GOT3 (cell line): ENCODE measurements at regions not wholly inside any gene's neighbourhood (a gene's known extent, or its start where the extent isn't known, plus 50 kb on each side); places are given as distances from the start of the nearest gene placed in this dataset.
A peak's percentile ranks its signal among the peaks of the same experiment; 100 is the strongest.

Experiments
- DNase-seq: peaks from one replicate; lab custom pipeline; 2025; ENCODE audit warnings: mixed read lengths; lab: John Stamatoyannopoulos, UW

DNA sequence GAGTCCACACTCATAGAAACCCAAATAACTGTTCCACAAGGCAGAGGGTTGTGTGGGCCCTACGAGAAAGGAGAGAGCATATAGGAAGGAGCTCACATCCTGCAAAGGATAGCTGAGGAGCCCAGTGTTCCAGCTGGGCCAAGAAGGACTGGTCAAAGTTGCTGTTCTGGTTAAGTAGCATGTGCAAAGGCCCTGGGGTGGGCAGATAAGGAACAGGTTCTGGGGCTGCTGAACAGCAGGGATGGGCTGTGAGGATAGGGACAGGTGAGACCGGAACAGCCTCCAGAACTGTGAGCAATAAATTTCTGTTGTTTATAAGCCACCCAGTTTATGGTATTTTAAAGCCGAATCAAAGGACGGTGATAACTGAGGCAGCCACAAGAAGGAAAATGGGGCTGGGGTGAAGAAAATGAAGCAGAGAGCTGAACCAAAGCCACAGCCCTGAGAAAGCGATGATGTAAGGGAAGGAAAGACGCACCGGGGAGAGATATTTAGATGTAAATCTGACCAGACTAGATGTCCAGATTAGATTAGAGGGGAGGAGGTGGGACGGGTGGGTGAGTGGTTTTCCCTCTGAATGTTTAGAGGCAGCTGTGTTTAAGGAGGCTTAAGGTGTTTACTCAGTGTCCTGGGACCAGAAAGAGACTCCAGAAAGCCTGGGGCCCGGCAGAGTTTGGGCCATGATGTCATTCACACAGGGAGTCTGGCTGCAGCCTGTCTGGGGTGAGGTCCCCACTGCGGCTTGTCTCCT lies 180.8 kb upstream of the BCOR start:
- DNase-seq, result no peak

GRCh38 chrX:40277672-40278071 lies 179.9 kb upstream of the BCOR start:
- no peak for DNase-seq

GRCh38 chrX:40273356-40274050 lies 175.7 kb upstream of the BCOR start:
- DNase-seq, result no peak

DNA sequence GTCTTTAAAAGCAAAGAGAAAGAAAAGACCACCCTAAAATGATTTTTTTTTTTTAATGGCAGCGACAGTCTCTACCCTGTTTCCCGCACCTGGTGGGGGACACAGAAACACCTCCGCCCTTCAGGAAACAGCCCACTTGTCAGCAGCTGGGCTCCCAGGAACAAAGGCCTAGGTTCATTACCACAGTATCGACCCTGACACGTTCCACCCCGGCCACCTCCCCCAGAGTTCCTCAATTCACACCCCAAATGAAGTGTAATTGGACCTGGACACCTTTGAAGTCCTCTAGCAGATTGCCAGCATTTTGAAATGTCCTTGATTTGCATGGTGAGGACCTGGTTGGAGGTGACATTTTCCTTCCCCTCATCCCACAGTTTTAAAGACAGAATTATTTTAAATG lies 175.0 kb upstream of the BCOR start:
- no peak for DNase-seq

DNA sequence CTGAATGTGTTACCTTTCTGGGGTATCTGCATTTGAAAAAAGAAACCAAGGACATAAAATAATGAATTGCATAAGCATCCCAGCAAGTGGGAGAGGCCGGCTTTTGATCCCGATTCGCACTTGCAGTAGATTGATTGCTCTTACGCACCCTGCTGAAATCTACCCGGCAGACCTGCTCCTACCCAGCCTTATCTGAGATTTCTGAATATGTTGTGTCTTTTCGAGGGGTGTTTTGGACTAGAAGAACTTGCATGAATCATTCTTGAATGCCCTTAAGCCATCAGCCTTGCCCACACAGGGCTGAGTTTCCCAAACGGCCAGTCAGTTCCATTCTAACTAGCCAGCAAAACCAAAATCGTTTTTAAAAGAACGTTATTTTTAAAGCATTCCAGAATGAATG lies 174.4 kb upstream of the BCOR start:
- no peak for DNase-seq

GRCh38 chrX:40268188-40268520 lies 170.4 kb upstream of the BCOR start:
- DNase-seq, result no peak

- no peak for DNase-seq
Measured at GRCh38 chrX:40267334-40268187, 169.8 kb upstream of the BCOR start.

GRCh38 chrX:40266490-40267333 lies 169.0 kb upstream of the BCOR start:
- DNase-seq, result peak; percentile 51

GRCh38 chrX:40265936-40266335 lies 168.2 kb upstream of the BCOR start:
- no peak for DNase-seq

GRCh38 chrX:40263014-40263560 lies 165.3 kb upstream of the BCOR start:
- no peak for DNase-seq

DNA sequence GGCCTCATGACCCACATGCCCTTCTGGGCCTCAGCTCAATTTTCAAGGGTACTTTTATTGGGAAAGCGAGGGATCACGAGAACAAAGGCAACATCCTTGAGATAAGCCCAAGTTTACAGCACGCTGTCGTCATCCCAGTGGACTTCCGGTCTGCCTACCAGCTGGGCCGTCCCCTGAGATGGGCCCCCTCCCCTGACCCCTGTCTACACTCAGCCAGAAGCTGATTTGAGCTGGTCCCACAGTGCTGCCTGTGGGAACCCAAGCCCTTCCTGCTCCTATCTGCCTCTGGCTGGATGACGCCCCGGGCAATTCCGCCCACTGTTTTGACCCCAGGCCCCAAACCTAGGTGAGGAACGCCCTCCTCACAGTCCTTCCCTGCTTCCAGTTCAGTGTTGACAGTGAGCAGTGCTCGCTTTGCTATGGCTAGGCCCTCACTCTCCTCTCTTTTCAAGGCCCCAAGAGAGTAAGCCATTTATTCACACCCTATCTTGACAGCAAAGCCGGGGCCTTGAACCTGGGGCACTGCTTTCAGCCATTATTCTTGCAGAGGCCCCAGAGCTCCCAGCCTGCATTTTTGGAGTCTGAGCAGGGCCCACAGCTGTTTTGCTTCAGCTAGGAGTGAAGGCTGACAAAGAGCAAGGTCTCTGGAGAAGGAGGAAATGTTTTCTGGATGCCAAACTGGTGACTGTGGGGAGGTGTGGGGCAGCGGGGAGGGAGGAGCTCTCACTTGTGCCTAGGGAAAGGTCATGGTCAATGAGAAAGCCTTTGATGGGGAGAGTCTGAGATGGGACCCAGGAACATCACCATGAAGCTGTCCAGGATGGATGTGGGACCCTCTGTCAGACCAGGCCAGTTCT lies 164.6 kb upstream of the BCOR start:
- no peak for DNase-seq

- DNase-seq, result no peak
Measured at GRCh38 chrX:40261833-40262156, 164.0 kb upstream of the BCOR start.

- DNase-seq, result no peak
Measured at GRCh38 chrX:40260146-40260747, 162.5 kb upstream of the BCOR start.

- no peak for DNase-seq
Measured at GRCh38 chrX:40258909-40259308, 161.2 kb upstream of the BCOR start.

DNA sequence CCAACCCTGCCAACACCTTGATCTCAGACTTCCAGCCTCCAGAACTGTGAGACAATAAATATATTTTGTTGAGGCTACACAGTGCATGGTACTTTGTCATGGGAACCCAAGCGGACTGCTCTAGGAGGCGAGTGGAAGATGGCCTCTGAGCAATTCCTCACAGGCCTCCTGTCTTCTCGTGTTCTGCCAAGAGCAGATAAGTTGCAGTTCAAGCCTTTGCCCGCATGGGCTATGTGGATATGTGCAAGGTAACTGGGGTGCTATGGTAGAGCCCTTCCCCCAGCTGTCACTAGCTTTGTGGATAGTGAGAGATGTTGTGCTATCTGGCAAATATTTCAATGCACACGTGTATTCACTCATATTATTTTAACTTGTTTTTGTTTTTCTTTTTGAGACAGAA lies 156.0 kb upstream of the BCOR start:
- no peak for DNase-seq

GRCh38 chrX:40249582-40249981 lies 151.8 kb upstream of the BCOR start:
- DNase-seq, result no peak

DNA sequence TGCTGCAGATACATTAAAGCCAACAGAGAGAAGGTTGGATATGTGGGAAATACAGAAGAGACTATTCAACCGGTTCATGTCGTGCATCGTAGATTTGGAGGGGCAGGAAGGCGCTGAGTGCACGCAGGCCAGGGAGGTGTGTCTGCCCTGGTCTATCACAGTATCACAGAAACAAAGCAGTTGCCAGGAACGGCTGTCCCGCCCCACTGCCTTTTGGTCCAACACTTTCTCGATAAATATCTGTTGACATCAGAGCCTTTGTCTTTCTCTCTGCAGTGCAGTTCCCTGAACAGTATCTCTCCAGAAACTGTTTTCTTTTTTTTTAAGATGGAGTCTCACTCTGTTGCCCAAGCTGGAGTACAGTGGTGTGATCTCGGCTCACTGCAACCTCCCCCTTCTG lies 151.1 kb upstream of the BCOR start:
- DNase-seq, result no peak

DNA sequence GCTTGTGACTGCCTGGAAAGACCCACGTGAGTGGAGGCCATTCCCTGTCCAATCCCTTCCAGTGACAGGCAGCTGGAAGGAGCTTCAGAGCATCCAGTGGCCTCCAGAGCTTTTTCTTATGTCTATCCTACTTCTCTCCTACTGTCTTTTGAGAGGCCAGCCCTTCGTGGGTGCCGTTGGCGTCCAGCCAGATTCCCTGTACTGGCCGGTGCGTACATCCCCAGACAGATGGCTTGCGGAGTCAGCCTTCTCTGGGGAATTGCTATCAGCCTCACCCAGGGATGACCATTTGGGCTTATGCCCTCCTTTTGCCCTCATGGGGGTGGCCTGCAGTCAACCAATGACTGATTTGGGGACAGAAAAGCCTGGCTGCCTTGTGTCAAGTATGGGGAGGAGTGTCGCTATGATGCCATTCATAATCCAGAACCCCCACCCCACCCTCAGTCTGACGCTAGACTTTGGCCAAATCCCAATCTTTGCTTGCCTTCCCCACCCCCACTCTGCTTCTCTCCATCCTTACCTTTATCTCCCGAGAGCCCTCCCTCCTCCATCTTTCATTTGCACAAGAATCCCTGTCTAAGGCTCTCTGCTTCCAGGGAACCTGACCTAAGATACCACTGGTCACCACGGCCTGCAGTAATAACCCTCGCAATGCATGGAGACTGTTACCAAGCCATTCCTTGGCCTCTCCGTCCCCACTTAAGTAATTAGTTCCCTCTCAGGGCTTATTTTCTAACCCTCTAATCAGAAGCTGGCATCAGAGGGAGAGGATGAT lies 150.3 kb upstream of the BCOR start:
- no peak for DNase-seq

GRCh38 chrX:40247382-40247781 lies 149.6 kb upstream of the BCOR start:
- DNase-seq, result no peak
